HG03432 (cell line): ENCODE measurements at regions not wholly inside any gene's neighbourhood (a gene's known extent, or its start where the extent isn't known, plus 50 kb on each side); places are given as distances from the start of the nearest gene placed in this dataset.

ENCODE experiments used
- ATAC-seq: cut with Tn5 transposase; IDR thresholded peaks from one replicate; pipeline ENCODE4 v1.9.1; 2021; ENCODE audit warnings: mild to moderate bottlenecking, moderate library complexity; ENCODE audit not compliant: unreplicated experiment

DNA sequence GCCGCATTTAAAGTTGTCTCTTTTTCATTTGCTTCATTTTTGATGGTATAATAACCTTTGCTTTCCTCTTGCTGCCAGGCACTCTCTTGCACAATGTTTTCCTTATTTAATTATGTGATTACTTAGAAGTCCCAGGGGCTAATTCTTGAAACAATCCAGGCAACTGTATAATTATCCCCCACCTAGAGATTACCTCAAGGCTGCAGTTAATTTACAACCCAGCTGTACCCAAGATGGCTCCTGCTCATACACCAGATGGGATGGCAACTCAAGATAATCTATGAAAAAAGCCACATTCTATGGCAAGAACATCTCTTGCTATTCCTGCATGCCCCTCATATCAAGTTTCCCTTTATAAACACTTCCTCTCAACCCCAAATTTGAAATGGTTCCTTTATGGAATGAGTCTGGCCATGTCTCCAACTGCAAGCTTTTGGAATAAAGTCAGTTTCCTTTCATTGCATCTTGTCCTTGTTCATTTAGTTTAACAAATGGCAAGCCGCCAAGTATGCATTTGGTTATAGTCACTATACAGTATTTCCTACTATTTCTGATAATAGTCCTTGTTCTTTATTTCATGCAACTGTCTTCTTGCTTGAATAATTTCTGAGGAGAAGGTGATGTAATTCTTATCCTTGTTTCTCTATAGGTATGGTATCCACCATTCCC lies 1042.6 kb downstream of the PLA2G4A start:
- ATAC-seq, result no peak

DNA sequence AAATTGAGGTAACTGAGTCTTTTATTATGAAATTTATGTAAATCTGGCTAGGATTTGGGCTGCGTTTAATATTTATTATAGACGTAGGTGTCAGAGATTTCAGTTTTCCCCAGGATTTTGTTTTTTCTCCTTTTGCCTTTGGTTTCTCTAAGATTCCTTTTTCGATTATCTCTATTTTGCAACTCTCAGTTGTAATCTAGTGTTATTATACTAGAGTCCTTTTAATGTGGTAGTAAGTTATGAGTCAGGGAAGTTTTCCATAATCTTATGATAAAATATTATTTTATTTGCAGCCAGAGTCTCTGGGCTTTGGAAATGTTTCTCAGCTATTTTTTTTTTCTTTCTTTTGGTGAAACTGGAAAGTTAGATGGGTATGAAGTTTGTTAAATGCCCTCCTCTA lies 1043.8 kb downstream of the PLA2G4A start:
- ATAC-seq, result no peak

DNA sequence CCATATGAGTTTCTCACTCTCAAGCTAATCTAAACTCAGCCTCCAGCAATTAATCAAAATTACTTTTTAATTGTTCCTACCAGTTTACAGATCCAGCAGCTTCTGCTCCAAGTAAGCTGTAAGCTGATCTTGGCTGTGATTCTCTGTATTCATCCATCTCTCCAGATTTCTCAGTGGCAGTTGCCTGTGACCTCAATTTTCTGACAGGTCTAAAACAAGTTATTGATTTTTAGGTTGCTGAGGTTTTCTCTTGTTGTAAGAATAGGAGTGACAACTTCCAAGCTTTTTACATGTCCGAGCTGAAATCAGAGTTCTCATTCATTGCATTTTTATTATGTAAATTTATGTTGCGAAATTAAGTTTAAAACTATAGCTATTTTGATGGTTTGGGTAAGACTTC lies 1044.4 kb downstream of the PLA2G4A start:
- ATAC-seq, result no peak

GRCh38 chr1:187876775-187877174 lies 1048.0 kb downstream of the PLA2G4A start:
- ATAC-seq, result peak; percentile 92

DNA sequence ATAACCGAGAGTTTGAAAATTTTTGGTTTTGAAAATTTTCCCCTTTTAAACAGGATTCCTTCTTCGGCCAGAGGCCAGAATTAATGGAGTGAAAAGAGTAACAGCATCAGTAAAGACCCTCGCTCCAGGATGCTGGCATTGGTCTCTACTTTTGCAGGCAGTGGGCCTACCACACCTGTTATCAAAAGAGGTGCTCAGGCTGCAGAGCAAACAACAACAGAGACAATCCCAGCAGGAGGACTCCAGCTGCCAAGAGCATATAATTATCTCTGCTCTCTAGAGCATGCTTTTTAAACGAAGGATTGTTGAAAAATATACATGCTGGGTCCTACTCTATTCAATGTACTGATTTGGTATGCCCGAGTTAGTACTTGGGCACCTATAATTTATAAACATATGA lies 1048.5 kb downstream of the PLA2G4A start:
- ATAC-seq, result no peak

GRCh38 chr1:187878883-187879282 lies 1050.1 kb downstream of the PLA2G4A start:
- ATAC-seq, result no peak

GRCh38 chr1:187883356-187883755 lies 1054.6 kb downstream of the PLA2G4A start:
- ATAC-seq, result no peak

GRCh38 chr1:187891993-187892682 lies 1063.4 kb downstream of the PLA2G4A start:
- no peak for ATAC-seq

- ATAC-seq, result no peak
These were observed 1063.9 kb downstream of the PLA2G4A start for GRCh38 chr1:187892683-187893039.

DNA sequence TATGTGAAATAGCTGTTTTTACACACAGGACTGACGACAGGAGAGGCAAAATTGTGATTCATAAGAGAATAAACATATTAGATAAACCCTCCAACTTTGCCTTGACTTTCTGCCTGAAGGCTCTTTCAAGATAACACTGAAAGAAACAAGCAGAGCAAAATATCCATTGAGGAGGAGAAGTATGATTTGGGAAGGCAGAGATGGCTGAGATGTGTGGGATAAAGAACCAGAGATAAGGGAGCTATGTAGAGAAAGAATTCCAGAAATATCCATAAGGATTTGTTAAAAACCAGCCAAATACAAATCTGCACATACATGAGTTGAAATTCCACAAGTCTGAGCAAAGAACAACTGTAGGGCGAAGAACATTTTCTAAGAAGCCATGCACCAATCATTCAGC lies 1064.7 kb downstream of the PLA2G4A start:
- no peak for ATAC-seq

- ATAC-seq, result no peak
These were observed 1065.6 kb downstream of the PLA2G4A start for GRCh38 chr1:187894349-187894748.

DNA sequence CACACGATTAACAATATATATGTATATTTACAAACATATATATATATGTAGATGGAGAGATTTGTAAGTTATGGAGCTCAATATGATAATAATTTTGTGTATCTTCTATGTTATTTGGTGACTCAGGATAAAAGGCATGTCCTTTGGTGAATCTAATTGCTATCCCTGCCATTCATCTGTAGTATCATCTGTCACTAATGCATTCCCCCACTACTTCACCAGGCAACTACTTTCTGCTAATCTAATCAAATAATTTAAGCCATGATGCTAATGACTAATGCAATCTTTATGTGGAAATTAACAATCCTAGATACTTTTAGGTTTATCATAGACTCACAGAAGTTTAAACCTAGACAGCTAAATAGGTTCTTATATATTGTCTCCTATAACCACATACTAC lies 1074.5 kb downstream of the PLA2G4A start:
- no peak for ATAC-seq

DNA sequence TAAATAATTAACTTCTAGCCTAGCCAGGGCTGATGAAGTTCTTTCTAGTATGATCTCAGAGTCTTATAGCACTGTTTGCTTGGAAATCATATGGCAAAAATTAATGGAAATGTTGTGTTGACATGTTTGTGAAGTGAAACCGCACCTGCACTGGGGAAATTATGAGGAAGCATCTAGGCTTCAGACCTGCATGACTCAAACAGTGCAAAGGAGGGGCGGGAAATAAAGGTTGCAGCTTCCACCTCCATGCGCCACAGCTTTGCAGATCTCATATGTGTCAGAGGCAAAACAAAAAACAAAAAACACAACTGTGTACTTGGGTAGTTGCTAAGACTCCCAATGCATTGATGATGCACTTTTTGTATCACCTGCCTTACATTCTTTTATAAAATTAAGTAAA lies 1080.6 kb downstream of the PLA2G4A start:
- ATAC-seq, result no peak

- ATAC-seq, result no peak
These were observed 1083.1 kb downstream of the PLA2G4A start for GRCh38 chr1:187911820-187912219.

DNA sequence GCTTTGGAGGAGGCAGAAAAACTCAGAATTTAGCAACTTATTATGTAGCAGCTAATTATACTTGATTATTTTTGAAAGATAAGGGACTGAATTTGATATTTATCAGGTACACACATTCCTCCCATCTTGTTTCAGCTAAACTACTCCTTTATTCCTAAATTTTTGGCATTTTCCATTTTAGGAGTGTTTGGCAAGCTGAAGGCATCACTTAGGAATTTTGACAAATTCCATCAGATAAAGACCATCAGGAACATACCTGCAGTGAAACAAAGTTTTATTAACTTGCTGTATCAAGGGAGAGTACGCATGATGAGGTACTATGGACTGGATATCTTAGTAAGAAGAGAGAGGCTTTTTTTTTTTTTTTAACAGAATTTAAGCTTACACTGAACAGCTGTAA lies 1092.2 kb downstream of the PLA2G4A start:
- no peak for ATAC-seq

GRCh38 chr1:187921426-187921825 lies 1092.7 kb downstream of the PLA2G4A start:
- no peak for ATAC-seq

- ATAC-seq, result no peak
These were observed 1093.5 kb downstream of the PLA2G4A start for GRCh38 chr1:187922255-187922654.

DNA sequence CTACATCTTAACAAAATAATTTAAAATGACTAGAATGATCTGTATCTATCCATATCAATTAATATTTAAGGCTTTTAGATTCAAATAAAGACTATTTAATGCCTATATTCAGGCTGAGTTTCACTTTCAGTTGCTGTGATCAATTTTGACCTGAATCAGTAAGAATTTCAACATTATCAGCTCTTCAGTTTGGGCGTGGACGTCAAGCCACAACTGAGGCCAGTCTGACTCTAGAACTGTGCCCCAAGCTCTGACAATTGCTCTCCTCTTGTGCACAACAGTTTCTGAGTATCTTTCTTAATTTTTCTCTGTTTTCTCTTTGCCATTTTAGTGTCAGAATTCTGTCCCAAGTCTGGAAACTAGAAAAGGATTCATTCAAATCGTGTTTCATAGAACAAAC lies 1095.5 kb downstream of the PLA2G4A start:
- no peak for ATAC-seq

DNA sequence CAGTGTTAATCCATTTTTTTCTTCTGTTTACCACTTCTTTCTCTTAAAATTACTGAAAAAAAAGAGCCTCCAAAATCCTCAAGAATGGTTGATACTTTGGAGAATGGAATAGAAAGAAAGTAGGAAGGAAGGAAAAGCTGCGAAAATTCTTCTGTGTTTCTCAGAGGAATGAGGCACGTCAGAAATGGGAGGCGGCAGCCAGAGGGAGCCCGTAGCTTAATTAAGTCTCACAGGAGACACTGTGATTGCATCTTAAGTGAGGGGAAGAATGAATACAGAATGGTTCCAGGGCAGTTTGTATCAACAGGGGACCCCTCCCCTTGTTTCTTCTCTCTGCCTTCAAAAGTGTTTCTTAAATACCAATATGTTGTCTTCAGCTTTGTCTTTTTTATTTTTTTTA lies 1099.5 kb downstream of the PLA2G4A start:
- ATAC-seq, result peak; percentile 85

GRCh38 chr1:187928696-187929095 lies 1099.9 kb downstream of the PLA2G4A start:
- no peak for ATAC-seq

GRCh38 chr1:187931776-187932175 lies 1103.0 kb downstream of the PLA2G4A start:
- ATAC-seq, result no peak

DNA sequence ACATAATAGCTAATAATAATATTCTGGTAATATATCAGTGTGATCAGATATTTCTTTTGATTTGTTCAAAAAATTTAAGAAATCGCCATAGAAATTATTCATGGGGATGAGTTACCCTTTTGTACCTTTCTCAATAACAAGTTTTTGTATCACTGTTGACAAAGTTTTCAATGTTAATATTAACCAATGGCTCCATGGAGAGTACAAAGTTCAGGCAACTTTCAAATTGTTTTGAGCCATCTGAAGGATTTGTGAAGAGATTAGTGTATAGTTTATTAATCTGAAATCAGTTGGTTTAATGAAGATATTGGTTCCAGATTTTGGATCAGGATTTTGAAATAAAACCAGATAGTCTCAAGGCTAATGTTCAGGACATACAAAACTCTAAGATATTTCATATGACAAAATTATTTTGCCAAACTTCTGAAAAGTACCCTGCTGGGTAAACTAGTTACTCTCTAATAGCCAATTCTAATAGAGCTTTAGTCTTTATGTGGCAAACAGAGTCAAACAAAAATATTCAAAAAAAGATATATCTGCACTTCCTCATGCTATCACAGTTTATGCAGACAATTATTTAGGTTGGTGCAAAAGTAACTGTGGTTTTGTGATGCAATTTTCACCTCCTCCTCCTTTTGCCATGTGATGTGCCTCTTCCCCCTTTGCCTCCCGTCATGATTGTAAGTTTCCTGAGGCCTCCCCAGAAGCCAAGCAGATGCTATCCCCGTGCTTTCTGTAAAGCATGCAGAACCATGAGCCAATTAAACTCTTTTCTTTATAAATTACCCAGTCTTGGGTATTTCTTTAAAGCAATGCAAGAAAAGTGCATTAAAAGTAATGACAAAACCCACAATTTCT lies 1105.0 kb downstream of the PLA2G4A start:
- no peak for ATAC-seq
